MG63 (cell line): ENCODE measurements at regions not wholly inside any gene's neighbourhood (a gene's known extent, or its start where the extent isn't known, plus 50 kb on each side); places are given as distances from the start of the nearest gene placed in this dataset.

Source experiments
- DNase-seq: peaks from one replicate; pipeline ENCODE4 v3.0.0-alpha.2; 2020
- H3K27me3 ChIP-seq: fragments of 250-450 bp; sonication (Bioruptor Pico); 2 replicates; pipeline ENCODE4 v1.5.1; 2020; ENCODE audit warnings: mild to moderate bottlenecking, moderate library complexity
- H3K36me3 ChIP-seq: fragments of 250-450 bp; sonication (Bioruptor Pico); 2 replicates; pipeline ENCODE4 v1.5.1; 2020; ENCODE audit warnings: mild to moderate bottlenecking, moderate library complexity
- H3K4me3 ChIP-seq: fragments of 250-450 bp; sonication (Bioruptor Pico); 2 replicates; pipeline ENCODE4 v1.5.1; 2020; ENCODE audit warnings: mild to moderate bottlenecking, moderate library complexity
- H3K9me3 ChIP-seq: fragments of 250-450 bp; sonication (Bioruptor Pico); 2 replicates; pipeline ENCODE4 v1.5.1; 2020; ENCODE audit warnings: mild to moderate bottlenecking, moderate library complexity

GRCh38 chr17:56026915-56027314 lies 126.4 kb upstream of the ANKFN1 start:
- DNase-seq = no peak
- H3K36me3 ChIP-seq = no peaks in the 10 kb centered on the region
- H3K9me3 ChIP-seq = no peaks in the 10 kb centered on the region
- H3K27me3 ChIP-seq = 0 out of 2 replicates have a peak, but pooled peaks cover 2% of the 10 kb centered on the region
- H3K4me3 ChIP-seq = no peak overlapping the region

- Histone ChIP-seq H3K36me3 (no peaks in the 10 kb centered on the region), H3K9me3 (no peaks in the 10 kb centered on the region), H3K27me3 (0 out of 2 replicates have a peak, but pooled peaks cover 2% of the 10 kb centered on the region), H3K4me3 (no peak overlapping the region)
- no peak for DNase-seq
Measured at GRCh38 chr17:56028837-56029236, 124.4 kb upstream of the ANKFN1 start.

- H3K4me3 ChIP-seq = no peak overlapping the region
- H3K9me3 ChIP-seq = no peaks in the 10 kb centered on the region
- no peak for DNase-seq
- H3K27me3 ChIP-seq = 0 out of 2 replicates have a peak, but pooled peaks cover 2% of the 10 kb centered on the region
- no peaks in the 10 kb centered on the region for H3K36me3 ChIP-seq
Measured at GRCh38 chr17:56030009-56030624, 123.2 kb upstream of the ANKFN1 start.

- DNase-seq = no peak
- H3K27me3 ChIP-seq = 0 out of 2 replicates have a peak, but pooled peaks cover 4% of the 10 kb centered on the region
- no peak overlapping the region for H3K4me3 ChIP-seq
- H3K36me3 ChIP-seq = no peaks in the 10 kb centered on the region
- no peaks in the 10 kb centered on the region for H3K9me3 ChIP-seq
Measured at GRCh38 chr17:56031636-56032035, 121.6 kb upstream of the ANKFN1 start.

GRCh38 chr17:56034197-56034635 lies 119.1 kb upstream of the ANKFN1 start:
- Histone ChIP-seq H3K27me3 (peaks cover 6% of the 10 kb centered on the region; the same call in 1 of the 2 replicates), H3K4me3 (no peak overlapping the region), H3K36me3 (no peaks in the 10 kb centered on the region), H3K9me3 (no peaks in the 10 kb centered on the region)
- no peak for DNase-seq

- Histone ChIP-seq H3K36me3 (no peaks in the 10 kb centered on the region), H3K27me3 (peaks cover 4% of the 10 kb centered on the region; the same call in 1 of the 2 replicates), H3K9me3 (no peaks in the 10 kb centered on the region), H3K4me3 (no peak overlapping the region)
- DNase-seq = no peak
Measured at GRCh38 chr17:56038131-56038530, 115.1 kb upstream of the ANKFN1 start.

GRCh38 chr17:56045872-56046271 lies 107.4 kb upstream of the ANKFN1 start:
- Histone ChIP-seq H3K9me3 (no peaks in the 10 kb centered on the region), H3K4me3 (no peak overlapping the region), H3K27me3 (peaks cover 3% of the 10 kb centered on the region; the same call in 1 of the 2 replicates), H3K36me3 (no peaks in the 10 kb centered on the region)
- no peak for DNase-seq

GRCh38 chr17:56047331-56047730 lies 105.9 kb upstream of the ANKFN1 start:
- H3K36me3 ChIP-seq = no peaks in the 10 kb centered on the region
- no peak overlapping the region for H3K4me3 ChIP-seq
- H3K27me3 ChIP-seq = peaks cover 3% of the 10 kb centered on the region; the same call in 1 of the 2 replicates
- H3K9me3 ChIP-seq = peaks cover 2% of the 10 kb centered on the region; the same call in 1 of the 2 replicates
- DNase-seq = no peak

- H3K4me3 ChIP-seq = no peak overlapping the region
- DNase-seq = no peak
- H3K9me3 ChIP-seq = peaks cover 1% of the 10 kb centered on the region; the same call in 1 of the 2 replicates
- no peaks in the 10 kb centered on the region for H3K36me3 ChIP-seq
- no peaks in the 10 kb centered on the region for H3K27me3 ChIP-seq
Measured at GRCh38 chr17:56057869-56058268, 95.4 kb upstream of the ANKFN1 start.

- DNase-seq = no peak
- Histone ChIP-seq H3K36me3 (no peaks in the 10 kb centered on the region), H3K9me3 (peaks cover 3% of the 10 kb centered on the region; the same call in 1 of the 2 replicates), H3K27me3 (no peaks in the 10 kb centered on the region), H3K4me3 (no peak overlapping the region)
Measured at GRCh38 chr17:56064506-56064905, 88.8 kb upstream of the ANKFN1 start.

- H3K27me3 ChIP-seq = no peaks in the 10 kb centered on the region
- no peaks in the 10 kb centered on the region for H3K9me3 ChIP-seq
- H3K4me3 ChIP-seq = no peak overlapping the region
- no peaks in the 10 kb centered on the region for H3K36me3 ChIP-seq
- no peak for DNase-seq
Measured at GRCh38 chr17:56074361-56074890, 78.8 kb upstream of the ANKFN1 start.

GRCh38 chr17:56076980-56077379 lies 76.3 kb upstream of the ANKFN1 start:
- H3K4me3 ChIP-seq = no peak overlapping the region
- H3K27me3 ChIP-seq = no peaks in the 10 kb centered on the region
- no peaks in the 10 kb centered on the region for H3K36me3 ChIP-seq
- no peaks in the 10 kb centered on the region for H3K9me3 ChIP-seq
- DNase-seq = no peak

GRCh38 chr17:56083475-56083874 lies 69.8 kb upstream of the ANKFN1 start:
- no peak for DNase-seq
- no peaks in the 10 kb centered on the region for H3K36me3 ChIP-seq
- H3K4me3 ChIP-seq = no peak overlapping the region
- no peaks in the 10 kb centered on the region for H3K27me3 ChIP-seq
- no peaks in the 10 kb centered on the region for H3K9me3 ChIP-seq

- Histone ChIP-seq H3K27me3 (no peaks in the 10 kb centered on the region; the same call in 1 of the 2 replicates), H3K4me3 (no peak overlapping the region), H3K36me3 (no peaks in the 10 kb centered on the region), H3K9me3 (no peaks in the 10 kb centered on the region)
- no peak for DNase-seq
Measured at GRCh38 chr17:56085576-56086267, 67.6 kb upstream of the ANKFN1 start.

- Histone ChIP-seq H3K27me3 (no peaks in the 10 kb centered on the region; the same call in 1 of the 2 replicates), H3K4me3 (no peak overlapping the region), H3K9me3 (no peaks in the 10 kb centered on the region), H3K36me3 (no peaks in the 10 kb centered on the region)
- DNase-seq = no peak
Measured at GRCh38 chr17:56087199-56087598, 66.1 kb upstream of the ANKFN1 start.

GRCh38 chr17:56096026-56096810 lies 57.1 kb upstream of the ANKFN1 start:
- no peaks in the 10 kb centered on the region for H3K36me3 ChIP-seq
- no peaks in the 10 kb centered on the region; the same call in 1 of the 2 replicates for H3K27me3 ChIP-seq
- no peak overlapping the region for H3K4me3 ChIP-seq
- no peaks in the 10 kb centered on the region for H3K9me3 ChIP-seq
- no peak for DNase-seq

- H3K4me3 ChIP-seq = no peak overlapping the region
- no peaks in the 10 kb centered on the region for H3K9me3 ChIP-seq
- H3K36me3 ChIP-seq = no peaks in the 10 kb centered on the region
- no peak for DNase-seq
- no peaks in the 10 kb centered on the region; the same call in 1 of the 2 replicates for H3K27me3 ChIP-seq
Measured at GRCh38 chr17:56098746-56099145, 54.5 kb upstream of the ANKFN1 start.
